MM.1S (cell line): ENCODE measurements at regions not wholly inside any gene's neighbourhood (a gene's known extent, or its start where the extent isn't known, plus 50 kb on each side); places are given as distances from the start of the nearest gene placed in this dataset.

Experiments used
- DNase-seq: peaks from one replicate; pipeline ENCODE4 v3.0.0-alpha.2; 2015
- H2AFZ ChIP-seq: fragments of 300-600 bp; sonication (generic); 2 replicates; pipeline ENCODE4 v1.6.0; 2016; ENCODE audit warnings: antibody characterized with exemption, low read length
- H3F3A ChIP-seq: fragments of 300-600 bp; sonication (generic); 2 replicates; pipeline ENCODE4 v1.6.1; 2016; ENCODE audit warnings: mild to moderate bottlenecking, antibody characterized with exemption, low read length, moderate library complexity, mixed read lengths; ENCODE audit not compliant: insufficient read depth
- H3K27ac ChIP-seq: fragments of 300-600 bp; sonication (generic); 2 replicates; pipeline ENCODE4 v1.5.1; 2016; ENCODE audit warnings: mild to moderate bottlenecking, low read length
- H3K27me3 ChIP-seq: fragments of 300-600 bp; sonication (generic); replicated peaks from 2 replicates; pipeline ENCODE4 v1.6.0; 2016; ENCODE audit warnings: low read length; ENCODE audit not compliant: insufficient read depth
- H3K36me3 ChIP-seq: fragments of 300-600 bp; sonication (generic); replicated peaks from 2 replicates; pipeline ENCODE4 v1.6.1; 2016; ENCODE audit warnings: mild to moderate bottlenecking, low read length, mixed read lengths; ENCODE audit not compliant: insufficient read depth
- H3K4me1 ChIP-seq: fragments of 300-600 bp; sonication (generic); 2 replicates; pipeline ENCODE4 v1.6.1; 2016; ENCODE audit warnings: low read length, mixed read lengths
- H3K4me2 ChIP-seq: fragments of 300-600 bp; sonication (generic); 2 replicates; pipeline ENCODE4 v1.6.0; 2016; ENCODE audit warnings: low read depth, low read length
- H3K4me3 ChIP-seq: fragments of 300-600 bp; sonication (generic); 2 replicates; pipeline ENCODE4 v1.5.1; 2016; ENCODE audit warnings: low read length, mixed read lengths
- H3K79me2 ChIP-seq: fragments of 300-600 bp; sonication (generic); 2 replicates; pipeline ENCODE4 v1.6.1; 2016; ENCODE audit warnings: mixed run types, low read length, mixed read lengths
- H3K9ac ChIP-seq: fragments of 300-600 bp; sonication (generic); 2 replicates; pipeline ENCODE4 v1.6.1; 2016; ENCODE audit warnings: low read length, mixed read lengths
- H3K9me2 ChIP-seq: fragments of 300-600 bp; sonication (generic); replicated peaks from 2 replicates; pipeline ENCODE4 v1.6.1; 2016; ENCODE audit warnings: mild to moderate bottlenecking, low read length, mixed read lengths; ENCODE audit not compliant: insufficient read depth
- H3K9me3 ChIP-seq: fragments of 300-600 bp; sonication (generic); replicated peaks from 2 replicates; pipeline ENCODE4 v1.6.1; 2016; ENCODE audit warnings: mild to moderate bottlenecking, low read length, mixed read lengths; ENCODE audit not compliant: insufficient read depth
- H4K20me1 ChIP-seq: fragments of 300-600 bp; sonication (generic); 2 replicates; pipeline ENCODE4 v1.6.1; 2016; ENCODE audit warnings: mild to moderate bottlenecking, low read length, moderate library complexity, mixed read lengths; ENCODE audit not compliant: insufficient read depth
- CTCF ChIP-seq: fragments of 300-600 bp; sonication (generic); IDR thresholded peaks from 2 replicates; pipeline ENCODE4 v1.5.1; 2016; ENCODE audit warnings: antibody characterized with exemption, low read length, mixed read lengths
- EZH2 ChIP-seq: fragments of 300-600 bp; sonication (generic); optimal IDR thresholded peaks from 2 replicates; pipeline ENCODE3; 2017; ENCODE audit warnings: low read depth, mild to moderate bottlenecking, antibody characterized with exemption, low read length, mixed read lengths
- EZH2phosphoT487 ChIP-seq: fragments of 300-600 bp; sonication (generic); IDR thresholded peaks from 2 replicates; pipeline ENCODE4 v1.6.1; 2018; ENCODE audit warnings: antibody characterized with exemption, low read length

DNA sequence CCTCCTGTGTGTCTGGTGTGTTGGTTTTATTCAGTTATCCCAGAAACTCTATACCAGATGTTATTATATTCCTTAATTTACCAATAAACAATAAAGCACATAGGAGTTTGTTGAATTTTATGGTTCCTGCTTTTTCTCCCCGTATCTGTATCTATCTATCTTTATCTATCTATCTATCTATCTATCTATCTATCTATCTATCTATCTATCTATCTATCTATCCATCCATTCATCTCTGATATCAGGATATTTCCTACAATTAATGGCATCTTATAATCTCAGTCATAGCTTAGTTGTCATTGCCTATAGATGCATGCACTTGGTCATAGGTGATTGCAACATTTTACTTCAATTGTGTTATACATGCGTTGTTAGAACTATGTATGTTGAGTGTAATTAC, 500.2 kb upstream of the ZEB2 start:
- H3K79me2 ChIP-seq: no peaks in the 10 kb centered on the region
- no peaks in the 10 kb centered on the region for H3F3A ChIP-seq
- no peak overlapping the region for H2AFZ ChIP-seq
- H3K4me3 ChIP-seq: no peak overlapping the region
- H3K9me3 ChIP-seq: no peaks in the 10 kb centered on the region
- H4K20me1 ChIP-seq: no peaks in the 10 kb centered on the region
- no peak overlapping the region for H3K9ac ChIP-seq
- DNase-seq: no peak
- H3K27me3 ChIP-seq: no peaks in the 10 kb centered on the region
- no peak overlapping the region for H3K4me2 ChIP-seq
- H3K4me1 ChIP-seq: peaks cover 5% of the 10 kb centered on the region; the same call in 1 of the 2 replicates
- H3K36me3 ChIP-seq: no peaks in the 10 kb centered on the region
- H3K9me2 ChIP-seq: no peaks in the 10 kb centered on the region
- TF ChIP-seq EZH2: no peak
- no peak for TF ChIP-seq EZH2phosphoT487
- no peak for TF ChIP-seq CTCF
- H3K27ac ChIP-seq: no peak overlapping the region

DNA sequence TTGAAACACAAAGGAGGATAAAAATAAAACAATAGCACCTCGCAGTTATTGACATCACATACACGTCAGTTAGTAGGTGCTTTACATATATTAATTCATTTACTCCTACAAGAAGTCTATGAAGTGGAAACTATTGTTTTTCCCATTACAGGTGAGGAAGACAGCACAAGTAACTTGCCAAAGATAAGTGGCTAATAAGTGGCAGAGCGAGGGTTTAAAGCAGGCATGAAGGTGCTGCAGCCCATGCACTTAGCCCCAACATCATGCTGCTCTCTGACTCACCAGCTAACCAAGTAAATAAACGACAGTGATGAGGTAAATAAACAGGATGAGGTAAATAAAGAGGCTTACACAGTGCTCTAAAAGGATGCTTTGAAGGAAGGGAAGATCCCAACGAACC, 498.6 kb upstream of the ZEB2 start:
- no peaks in the 10 kb centered on the region for H3K36me3 ChIP-seq
- TF ChIP-seq EZH2phosphoT487 (no peak), CTCF (no peak), EZH2 (no peak)

DNA sequence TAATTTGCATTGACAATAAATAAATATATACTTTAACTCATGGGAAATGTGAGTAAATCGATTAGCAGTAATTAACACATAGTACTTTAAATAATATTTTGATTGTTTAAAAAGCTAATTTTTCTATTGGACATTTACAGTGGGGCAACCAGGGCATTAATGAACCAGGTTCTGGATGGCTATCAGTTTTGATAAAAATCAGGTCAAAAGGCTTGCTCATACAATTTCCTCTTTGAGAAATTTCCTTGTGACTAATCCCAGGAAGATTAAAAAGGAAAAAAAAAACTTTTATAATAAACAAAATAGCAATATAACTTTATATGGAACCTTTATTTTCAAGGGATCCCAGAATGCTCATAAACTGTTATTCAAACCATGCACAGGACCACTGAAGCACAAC, 497.2 kb upstream of the ZEB2 start:
- no peaks in the 10 kb centered on the region for H3K9me3 ChIP-seq
- no peak overlapping the region for H3K9ac ChIP-seq
- TF ChIP-seq CTCF (no peak), EZH2phosphoT487 (no peak), EZH2 (no peak)
- no peaks in the 10 kb centered on the region for H3K36me3 ChIP-seq
- H2AFZ ChIP-seq: no peak overlapping the region
- no peaks in the 10 kb centered on the region for H3K27me3 ChIP-seq
- no peak overlapping the region for H3K4me2 ChIP-seq
- H3K27ac ChIP-seq: no peak overlapping the region
- peaks cover 6% of the 10 kb centered on the region; the same call in 1 of the 2 replicates for H3K4me1 ChIP-seq
- DNase-seq: no peak
- no peaks in the 10 kb centered on the region for H4K20me1 ChIP-seq
- H3K4me3 ChIP-seq: no peak overlapping the region
- no peaks in the 10 kb centered on the region for H3K79me2 ChIP-seq
- no peaks in the 10 kb centered on the region for H3K9me2 ChIP-seq
- H3F3A ChIP-seq: peaks cover 7% of the 10 kb centered on the region

More for the DNA sequence above, 498.6 kb upstream of the ZEB2 start:
- no peaks in the 10 kb centered on the region for H3K9me3 ChIP-seq
- no peak overlapping the region for H3K27ac ChIP-seq
- H3K4me1 ChIP-seq: peaks cover 6% of the 10 kb centered on the region
- no peaks in the 10 kb centered on the region for H3K27me3 ChIP-seq
- H3F3A ChIP-seq: no peaks in the 10 kb centered on the region
- H3K79me2 ChIP-seq: no peaks in the 10 kb centered on the region
- H3K9ac ChIP-seq: no peak overlapping the region
- no peak overlapping the region for H3K4me3 ChIP-seq
- H2AFZ ChIP-seq: no peak overlapping the region
- H4K20me1 ChIP-seq: no peaks in the 10 kb centered on the region
- H3K4me2 ChIP-seq: no peak overlapping the region
- no peaks in the 10 kb centered on the region for H3K9me2 ChIP-seq
- DNase-seq: no peak
